ENCODE measurements at regions not wholly inside any gene's neighbourhood (a gene's known extent, or its start where the extent isn't known, plus 50 kb on each side); places are given as distances from the start of the nearest gene placed in this dataset.

- H3K27me3 ChIP-seq (ENCODE audit: insufficient read depth, low read length): no peaks in the 10 kb centered on the region
- Mint-ChIP-seq H3K9me3 (no peaks in the 10 kb centered on the region), H3K4me3 (no peak overlapping the region), H3K36me3 (no peaks in the 10 kb centered on the region), H3K27me3 (peaks cover 0 to 2% of the 10 kb centered on the region in 2 donors), H3K4me1 (no peaks in the 10 kb centered on the region), H3K27ac (no peak overlapping the region)
- no peaks in the 10 kb centered on the region for H3K4me1 ChIP-seq (ENCODE audit: insufficient read depth, low read length)
- POLR2A ChIA-PET (ENCODE audit: partially characterized antibody): no interaction called here
- H3K9me3 ChIP-seq (ENCODE audit: control insufficient read depth in 1 of 2, low read length in 2 of 2): no peaks in the 10 kb centered on the region
- DNase-seq: no peak
- no peak overlapping the region for H3K4me3 ChIP-seq (ENCODE audit: low read length in 2 of 2)
- no peak overlapping the region for H3K27ac ChIP-seq (ENCODE audit: low read depth, low read length)
- CTCF ChIA-PET (ENCODE audit: partially characterized antibody): no interaction called here
- intact Hi-C loops (cut with micrococcal nuclease): no loop called here
- no peaks in the 10 kb centered on the region for H3K36me3 ChIP-seq (ENCODE audit: insufficient read depth, low read length)
These were observed 325.4 kb downstream of the TEX29 start for GRCh38 chr13:111645598-111646455.

DNA sequence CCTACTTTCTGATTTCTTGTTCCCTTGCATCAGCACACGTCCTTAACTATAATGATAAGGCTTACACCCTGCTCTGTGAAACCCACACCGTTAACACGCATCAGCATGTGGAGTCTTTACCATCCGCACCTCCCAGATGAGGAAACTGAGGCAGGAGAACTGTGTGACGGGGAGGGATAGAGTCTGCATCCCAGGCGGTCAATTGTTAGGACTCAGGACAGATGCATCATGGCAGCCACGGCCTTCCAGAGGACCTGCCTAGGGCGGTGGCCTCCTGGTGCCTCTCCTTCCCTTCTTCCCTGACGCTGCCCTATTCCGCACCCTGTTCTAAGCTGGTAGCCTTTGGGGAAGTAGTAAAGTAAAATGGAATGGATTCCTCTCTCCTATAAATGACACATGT, 326.0 kb downstream of the TEX29 start:
- no peaks in the 10 kb centered on the region for H3K27me3 ChIP-seq (ENCODE audit: insufficient read depth, low read length)
- Mint-ChIP-seq H3K4me3 (no peak overlapping the region), H3K27me3 (peaks cover 0 to 3% of the 10 kb centered on the region in 2 donors), H3K27ac (no peak overlapping the region), H3K36me3 (no peaks in the 10 kb centered on the region), H3K4me1 (no peaks in the 10 kb centered on the region), H3K9me3 (no peaks in the 10 kb centered on the region)
- CTCF ChIA-PET (ENCODE audit: partially characterized antibody): no interaction called here
- intact Hi-C loops (cut with micrococcal nuclease): no loop called here
- no peak overlapping the region for H3K4me3 ChIP-seq (ENCODE audit: low read length in 2 of 2)
- H3K27ac ChIP-seq (ENCODE audit: low read depth, low read length): no peak overlapping the region
- H3K4me1 ChIP-seq (ENCODE audit: insufficient read depth, low read length): no peaks in the 10 kb centered on the region
- no peak for DNase-seq
- no peaks in the 10 kb centered on the region for H3K9me3 ChIP-seq (ENCODE audit: control insufficient read depth in 1 of 2, low read length in 2 of 2)
- H3K36me3 ChIP-seq (ENCODE audit: insufficient read depth, low read length): no peaks in the 10 kb centered on the region
- POLR2A ChIA-PET (ENCODE audit: partially characterized antibody): no interaction called here

DNA sequence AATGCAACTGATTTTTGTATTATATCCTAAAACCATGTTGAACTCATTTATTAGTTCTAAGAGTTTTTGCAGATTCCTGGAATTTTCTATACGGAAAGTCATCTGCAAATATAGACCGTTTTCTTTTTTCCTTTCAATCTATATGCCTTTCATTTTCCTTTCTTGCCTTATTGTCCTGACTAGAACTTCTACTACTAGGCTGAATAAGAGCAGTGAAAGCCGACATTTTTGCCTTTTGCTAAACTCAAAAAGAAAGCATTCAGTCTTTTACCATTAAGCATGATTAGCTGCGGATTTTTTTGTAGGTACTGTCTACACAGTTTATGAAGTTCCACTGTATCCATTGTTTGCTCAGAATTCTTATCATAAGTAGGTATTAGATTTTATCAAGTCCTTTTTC, 328.4 kb downstream of the TEX29 start:
- H3K4me1 ChIP-seq (ENCODE audit: insufficient read depth, low read length): no peaks in the 10 kb centered on the region
- ChIA-PET POLR2A (ENCODE audit: partially characterized antibody) (no interaction called here), CTCF (ENCODE audit: partially characterized antibody) (no interaction called here)
- no peak overlapping the region for H3K4me3 ChIP-seq (ENCODE audit: low read length in 2 of 2)
- H3K27ac ChIP-seq (ENCODE audit: low read depth, low read length): no peak overlapping the region
- no peaks in the 10 kb centered on the region for H3K9me3 Mint-ChIP-seq
- H3K4me1 Mint-ChIP-seq: no peaks in the 10 kb centered on the region
- H3K27me3 Mint-ChIP-seq: peaks cover 5 to 10% of the 10 kb centered on the region in 2 donors
- H3K4me3 Mint-ChIP-seq: no peak overlapping the region
- H3K27ac Mint-ChIP-seq: no peak overlapping the region
- no peaks in the 10 kb centered on the region for H3K9me3 ChIP-seq (ENCODE audit: control insufficient read depth in 1 of 2, low read length in 2 of 2)
- no peaks in the 10 kb centered on the region for H3K36me3 Mint-ChIP-seq
- intact Hi-C loops (cut with micrococcal nuclease): no loop called here
- no peaks in the 10 kb centered on the region for H3K36me3 ChIP-seq (ENCODE audit: insufficient read depth, low read length)
- H3K27me3 ChIP-seq (ENCODE audit: insufficient read depth, low read length): no peaks in the 10 kb centered on the region
- no peak for DNase-seq

DNA sequence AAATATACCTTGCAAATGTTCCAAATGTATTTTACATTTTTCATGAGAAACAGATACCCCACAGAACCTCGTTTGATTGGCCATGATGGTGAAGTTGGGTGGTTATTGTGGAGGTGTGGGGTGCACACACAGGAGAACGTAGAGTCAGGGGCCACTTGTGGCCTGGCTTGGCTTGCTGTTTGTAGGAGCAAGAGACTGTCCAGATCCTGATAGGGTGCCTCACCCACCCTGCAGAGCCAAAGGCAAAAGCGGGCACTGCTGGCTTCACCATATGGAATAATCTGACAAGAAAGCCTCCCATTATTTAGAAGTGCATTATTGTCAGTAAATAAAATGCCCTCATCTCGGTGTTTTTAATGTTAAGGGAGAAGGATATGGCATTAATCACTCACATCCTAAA, 330.2 kb downstream of the TEX29 start:
- Histone ChIP-seq H3K36me3 (ENCODE audit: insufficient read depth, low read length) (no peaks in the 10 kb centered on the region), H3K9me3 (ENCODE audit: control insufficient read depth in 1 of 2, low read length in 2 of 2) (no peaks in the 10 kb centered on the region), H3K27me3 (ENCODE audit: insufficient read depth, low read length) (no peaks in the 10 kb centered on the region), H3K27ac (ENCODE audit: low read depth, low read length) (no peak overlapping the region), H3K4me3 (ENCODE audit: low read length in 2 of 2) (no peak overlapping the region), H3K4me1 (ENCODE audit: insufficient read depth, low read length) (no peaks in the 10 kb centered on the region)
- Mint-ChIP-seq H3K4me3 (no peak overlapping the region), H3K27ac (no peak overlapping the region), H3K9me3 (peaks cover 0 to 3% (median 0%) of the 10 kb centered on the region in 8 donors), H3K36me3 (no peaks in the 10 kb centered on the region), H3K27me3 (peaks cover 10 to 12% of the 10 kb centered on the region in 2 donors), H3K4me1 (no peaks in the 10 kb centered on the region)
- CTCF ChIA-PET (ENCODE audit: partially characterized antibody): no interaction called here
- POLR2A ChIA-PET (ENCODE audit: partially characterized antibody): no interaction called here
- intact Hi-C loops (cut with micrococcal nuclease): no loop called here
- no peak for DNase-seq

DNA sequence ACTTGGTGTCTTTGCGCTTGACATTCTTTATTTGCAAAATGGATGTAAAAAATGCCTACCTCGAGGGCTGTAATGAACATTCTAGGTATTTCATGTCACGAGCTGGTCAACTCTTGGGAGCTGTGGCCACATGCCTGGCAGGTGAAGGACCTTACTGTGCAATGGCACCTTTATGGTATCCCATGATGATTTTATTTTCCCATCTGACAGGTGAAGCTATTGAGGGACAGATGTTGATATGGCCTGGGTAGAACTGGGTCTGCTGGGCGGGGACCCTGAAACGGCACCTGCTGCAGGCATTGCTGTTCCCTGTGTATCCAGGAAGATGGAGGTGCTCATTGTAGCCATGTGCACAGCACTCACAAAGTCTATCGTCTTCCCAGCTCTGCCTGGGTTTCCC, 332.2 kb downstream of the TEX29 start:
- Histone ChIP-seq H3K36me3 (ENCODE audit: insufficient read depth, low read length) (no peaks in the 10 kb centered on the region), H3K27ac (ENCODE audit: low read depth, low read length) (no peak overlapping the region), H3K27me3 (ENCODE audit: insufficient read depth, low read length) (no peaks in the 10 kb centered on the region), H3K9me3 (ENCODE audit: control insufficient read depth in 1 of 2, low read length in 2 of 2) (no peaks in the 10 kb centered on the region), H3K4me1 (ENCODE audit: insufficient read depth, low read length) (no peaks in the 10 kb centered on the region), H3K4me3 (ENCODE audit: low read length in 2 of 2) (no peak overlapping the region)
- DNase-seq: no peak
- Mint-ChIP-seq H3K4me1 (no peaks in the 10 kb centered on the region), H3K36me3 (no peaks in the 10 kb centered on the region), H3K4me3 (no peak overlapping the region), H3K27me3 (peaks cover 10 to 12% of the 10 kb centered on the region in 2 donors), H3K27ac (no peak overlapping the region), H3K9me3 (peaks cover 0 to 3% (median 0%) of the 10 kb centered on the region in 8 donors)
- CTCF ChIA-PET (ENCODE audit: partially characterized antibody): interaction anchor here (1.5 kb wide), 1 partner anchor 25 kb away, joined by 3 read pairs; no protein-coding TSS in a partner anchor
- intact Hi-C loops (cut with micrococcal nuclease): no loop called here
- POLR2A ChIA-PET (ENCODE audit: partially characterized antibody): no interaction called here

DNA sequence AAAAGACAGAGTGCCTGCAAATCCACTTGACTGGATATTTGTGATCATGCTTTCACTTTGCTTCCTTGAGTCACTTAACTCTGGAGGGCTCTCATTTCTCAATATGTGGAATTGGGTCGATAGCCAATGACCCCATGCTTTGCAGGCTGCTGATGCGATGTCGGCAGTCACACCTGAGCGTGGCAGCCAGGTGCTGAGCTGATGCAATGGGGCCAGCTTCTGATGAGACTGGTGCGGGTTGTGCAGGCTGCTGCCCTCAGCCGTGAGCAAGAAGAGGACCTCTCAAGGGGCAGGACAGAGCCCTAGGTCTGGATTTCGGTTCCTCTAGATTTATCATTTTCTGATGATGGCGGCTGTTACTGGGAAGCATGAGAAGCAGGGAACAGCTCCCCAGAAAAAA, 334.1 kb downstream of the TEX29 start:
- H3K27ac Mint-ChIP-seq: no peak overlapping the region
- H3K36me3 Mint-ChIP-seq: no peaks in the 10 kb centered on the region
- intact Hi-C loops (cut with micrococcal nuclease): no loop called here
- ChIA-PET CTCF (ENCODE audit: partially characterized antibody) (no interaction called here), POLR2A (ENCODE audit: partially characterized antibody) (no interaction called here)
- H3K36me3 ChIP-seq (ENCODE audit: insufficient read depth, low read length): no peaks in the 10 kb centered on the region
- H3K4me1 Mint-ChIP-seq: no peaks in the 10 kb centered on the region
- H3K4me3 Mint-ChIP-seq: no peak overlapping the region
- H3K4me3 ChIP-seq (ENCODE audit: low read length in 2 of 2): no peak overlapping the region
- DNase-seq: no peak
- no peaks in the 10 kb centered on the region for H3K9me3 ChIP-seq (ENCODE audit: control insufficient read depth in 1 of 2, low read length in 2 of 2)
- H3K27me3 Mint-ChIP-seq: peaks cover 8 to 12% of the 10 kb centered on the region in 2 donors
- H3K4me1 ChIP-seq (ENCODE audit: insufficient read depth, low read length): no peaks in the 10 kb centered on the region
- no peak overlapping the region for H3K27ac ChIP-seq (ENCODE audit: low read depth, low read length)
- peaks cover 0 to 3% (median 0%) of the 10 kb centered on the region in 8 donors for H3K9me3 Mint-ChIP-seq
- H3K27me3 ChIP-seq (ENCODE audit: insufficient read depth, low read length): no peaks in the 10 kb centered on the region

- peaks cover 0 to 3% (median 0%) of the 10 kb centered on the region in 8 donors for H3K9me3 Mint-ChIP-seq
- Histone ChIP-seq H3K36me3 (ENCODE audit: insufficient read depth, low read length) (no peaks in the 10 kb centered on the region), H3K9me3 (ENCODE audit: control insufficient read depth in 1 of 2, low read length in 2 of 2) (no peaks in the 10 kb centered on the region), H3K27me3 (ENCODE audit: insufficient read depth, low read length) (no peaks in the 10 kb centered on the region), H3K27ac (ENCODE audit: low read depth, low read length) (no peak overlapping the region), H3K4me1 (ENCODE audit: insufficient read depth, low read length) (no peaks in the 10 kb centered on the region), H3K4me3 (ENCODE audit: low read length in 2 of 2) (no peak overlapping the region)
- H3K4me3 Mint-ChIP-seq: no peak overlapping the region
- no peaks in the 10 kb centered on the region for H3K36me3 Mint-ChIP-seq
- no peak overlapping the region for H3K27ac Mint-ChIP-seq
- no peaks in the 10 kb centered on the region for H3K4me1 Mint-ChIP-seq
- DNase-seq: no peak
- peaks cover 7 to 12% of the 10 kb centered on the region in 2 donors for H3K27me3 Mint-ChIP-seq
- ChIA-PET CTCF (ENCODE audit: partially characterized antibody) (no interaction called here), POLR2A (ENCODE audit: partially characterized antibody) (no interaction called here)
- intact Hi-C loops (cut with micrococcal nuclease): no loop called here
These were observed 336.0 kb downstream of the TEX29 start for GRCh38 chr13:111656439-111656838.
